GM21723 (cell line): ENCODE measurements at regions not wholly inside any gene's neighbourhood (a gene's known extent, or its start where the extent isn't known, plus 50 kb on each side); places are given as distances from the start of the nearest gene placed in this dataset.
"Not testable (repeated sequence)": the region's sequence is repeated elsewhere in the genome, so short reads cannot be mapped to it uniquely, and the experiment has no call there.

Experiments
- ATAC-seq: cut with Tn5 transposase; IDR thresholded peaks from one replicate; pipeline ENCODE4 v1.9.1; 2021; ENCODE audit warnings: mild to moderate bottlenecking, moderate library complexity; ENCODE audit not compliant: unreplicated experiment

DNA sequence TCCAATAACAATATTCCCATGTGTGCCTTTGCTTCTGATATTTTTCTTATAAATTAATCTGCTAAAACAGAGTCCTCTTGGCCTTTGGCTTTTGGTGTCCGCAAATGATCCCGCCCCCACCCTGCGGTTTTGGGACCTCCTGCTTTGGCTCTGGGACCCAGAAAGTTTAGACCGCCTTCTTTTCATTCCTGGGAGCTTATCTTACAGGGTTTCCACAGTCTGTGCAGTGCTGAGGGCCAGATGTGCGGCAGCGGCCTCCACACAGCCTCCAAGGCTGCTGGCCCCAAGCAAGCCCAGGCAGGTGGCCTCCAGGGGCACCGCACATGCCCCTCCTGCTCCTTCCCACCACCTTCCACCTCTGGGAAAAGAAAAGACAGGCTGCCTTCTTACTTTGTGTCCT is 191.5 kb downstream of the ERCC6L2 start:
- no peak for ATAC-seq

GRCh38 chr9:96065482-96066251 is 190.2 kb downstream of the ERCC6L2 start:
- no peak for ATAC-seq

DNA sequence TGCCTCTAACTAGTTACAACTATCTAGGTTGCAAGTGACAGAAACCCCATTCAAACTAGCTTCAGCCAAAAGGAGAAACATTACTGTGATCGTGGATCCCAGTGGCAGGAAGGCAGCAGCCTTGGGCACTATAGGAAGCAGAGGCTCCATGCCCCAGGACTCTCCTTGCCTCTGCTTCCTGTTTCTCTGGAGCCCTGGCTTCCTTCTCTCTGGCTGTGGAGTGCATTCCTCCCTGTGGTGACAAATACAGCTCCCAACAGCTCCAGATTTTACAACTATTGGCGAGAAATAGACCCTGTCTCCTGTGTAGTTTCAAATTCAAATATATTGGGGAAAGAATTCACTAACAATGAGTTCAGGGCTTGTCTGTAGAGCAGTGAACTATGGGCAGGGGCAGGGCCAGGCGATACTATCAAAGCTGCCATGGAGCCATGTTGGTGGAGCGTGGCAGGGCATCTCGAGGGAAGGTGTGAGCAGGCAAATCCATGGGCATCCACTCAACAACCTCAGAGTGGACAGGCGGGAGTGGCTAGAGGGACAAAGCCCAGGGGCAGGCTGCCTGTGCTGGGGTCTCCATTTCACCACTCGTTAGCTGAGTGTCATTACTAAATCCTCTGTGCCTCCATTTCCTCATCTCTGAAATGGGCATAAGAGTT is 189.5 kb downstream of the ERCC6L2 start:
- ATAC-seq = no peak

DNA sequence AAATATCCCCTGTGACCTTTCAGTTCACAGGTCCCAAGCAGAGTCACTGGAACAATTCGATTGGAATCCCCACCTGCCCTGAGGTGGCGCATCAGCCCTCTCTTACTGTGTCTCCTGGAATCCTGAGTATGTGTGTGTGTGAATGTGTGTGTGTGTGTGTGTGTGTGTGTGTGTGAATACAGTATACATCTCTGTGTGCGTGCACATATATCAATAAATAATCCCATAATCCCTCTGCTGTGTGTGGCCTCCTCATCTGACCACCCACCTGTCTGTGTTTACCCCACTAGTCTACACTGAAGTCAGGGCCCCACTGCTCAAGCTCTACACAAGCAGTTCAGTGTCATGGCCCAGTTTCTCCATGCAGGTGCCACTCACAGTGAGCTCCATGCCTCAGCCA is 187.4 kb downstream of the ERCC6L2 start:
- no peak for ATAC-seq

GRCh38 chr9:96062031-96062430 is 186.5 kb downstream of the ERCC6L2 start:
- ATAC-seq = no peak

- no peak for ATAC-seq
Measured at GRCh38 chr9:96061293-96061987, 185.9 kb downstream of the ERCC6L2 start.

DNA sequence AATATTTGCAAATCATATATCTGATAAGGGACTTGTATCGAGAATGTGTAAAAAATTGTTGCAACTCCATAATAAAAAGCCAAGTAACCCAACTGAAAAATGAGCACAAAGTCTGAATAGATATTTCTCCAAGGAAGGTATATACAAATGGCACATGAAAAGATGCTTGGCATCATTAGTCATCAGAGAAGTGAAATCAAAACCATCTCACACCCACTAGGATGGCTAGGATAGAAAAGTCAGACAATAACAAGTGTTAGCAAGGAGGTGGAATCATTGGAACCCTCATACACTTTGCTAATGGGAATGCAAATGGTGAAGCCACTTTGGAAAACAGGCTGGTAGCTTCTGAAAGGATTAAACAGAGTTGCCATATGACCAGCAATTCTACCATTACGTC is 182.7 kb downstream of the ERCC6L2 start:
- no peak for ATAC-seq

DNA sequence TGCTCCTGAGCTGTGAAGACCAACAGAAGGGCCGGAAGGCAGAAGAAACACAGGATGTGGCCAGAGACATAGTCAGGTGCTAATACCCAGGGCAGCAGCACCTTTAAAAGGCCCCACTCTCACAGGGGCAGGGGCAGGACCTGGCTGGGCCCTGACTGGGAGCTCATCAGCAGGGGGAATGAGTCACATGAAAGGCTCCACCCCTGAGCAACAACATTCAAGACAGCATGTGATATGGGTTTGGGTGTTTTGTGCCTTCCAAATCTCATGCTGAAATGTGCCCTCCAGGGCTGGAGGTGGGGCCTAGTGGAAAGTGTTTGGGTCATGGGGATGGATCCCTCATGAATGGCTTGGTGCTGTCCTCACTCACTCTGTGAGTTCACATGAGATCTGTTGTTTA is 181.7 kb downstream of the ERCC6L2 start:
- ATAC-seq = no peak

- ATAC-seq = no peak
Measured at GRCh38 chr9:96056226-96056625, 180.7 kb downstream of the ERCC6L2 start.

DNA sequence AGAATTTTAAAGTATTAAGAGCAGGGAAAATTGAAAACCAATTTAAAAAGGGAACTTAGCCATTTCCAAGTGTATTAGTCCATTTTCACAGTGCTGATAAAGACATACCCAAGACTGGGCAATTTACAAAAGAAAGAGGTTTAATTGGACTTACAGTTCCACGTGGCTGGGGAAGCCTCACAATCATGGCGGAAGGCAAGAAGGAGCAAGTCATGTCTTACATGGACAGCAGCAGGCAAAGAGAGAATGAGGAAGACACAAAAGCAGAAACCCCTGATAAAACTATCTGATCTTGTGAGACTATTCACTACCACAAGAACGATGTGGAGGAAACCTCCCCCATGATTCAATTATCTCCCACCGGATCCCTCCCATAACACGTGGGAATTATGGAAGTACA is 178.8 kb downstream of the ERCC6L2 start:
- not testable (repeated sequence) for ATAC-seq

DNA sequence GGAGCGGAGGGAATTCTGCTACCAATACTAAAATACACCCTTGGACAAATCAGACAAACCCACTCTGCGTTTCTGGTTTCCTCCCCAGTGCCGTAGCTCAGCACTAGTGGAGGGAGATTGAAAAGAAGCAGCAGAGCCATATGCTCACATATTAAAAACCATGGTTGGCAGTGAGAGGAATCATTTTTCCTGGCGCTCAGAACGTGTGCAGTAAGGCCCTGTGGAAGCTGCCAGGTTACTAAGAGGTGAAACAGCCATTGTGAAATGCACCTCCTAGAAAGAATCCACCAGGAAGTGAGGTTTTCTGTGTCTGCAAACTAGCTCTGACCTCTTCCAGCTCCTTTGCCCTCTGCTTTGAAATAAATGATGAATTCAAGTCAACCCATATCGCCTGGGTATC is 177.2 kb downstream of the ERCC6L2 start:
- no peak for ATAC-seq

DNA sequence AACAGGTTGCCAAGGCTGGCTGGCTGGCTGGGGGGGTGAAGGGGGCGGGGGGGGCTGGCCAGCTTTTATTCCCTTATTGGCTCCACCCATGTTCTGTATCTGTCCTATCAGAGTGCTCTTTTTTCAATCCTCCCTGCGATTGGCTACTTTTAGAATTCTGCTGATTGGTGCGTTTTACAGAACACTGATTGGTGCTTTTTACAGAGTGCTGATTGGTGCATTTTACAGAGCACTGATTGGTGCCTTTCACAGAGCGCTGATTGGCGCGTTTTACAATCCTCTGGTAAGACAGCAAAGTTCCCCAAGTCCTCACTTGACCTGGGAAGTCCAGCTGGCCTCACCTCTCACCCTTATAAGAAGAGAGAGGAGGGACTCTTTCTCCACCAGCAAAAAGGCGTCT is 175.9 kb downstream of the ERCC6L2 start:
- no peak for ATAC-seq

- ATAC-seq = no peak
Measured at GRCh38 chr9:96050861-96051155, 175.3 kb downstream of the ERCC6L2 start.

GRCh38 chr9:96050048-96050860 is 174.8 kb downstream of the ERCC6L2 start:
- ATAC-seq = no peak

DNA sequence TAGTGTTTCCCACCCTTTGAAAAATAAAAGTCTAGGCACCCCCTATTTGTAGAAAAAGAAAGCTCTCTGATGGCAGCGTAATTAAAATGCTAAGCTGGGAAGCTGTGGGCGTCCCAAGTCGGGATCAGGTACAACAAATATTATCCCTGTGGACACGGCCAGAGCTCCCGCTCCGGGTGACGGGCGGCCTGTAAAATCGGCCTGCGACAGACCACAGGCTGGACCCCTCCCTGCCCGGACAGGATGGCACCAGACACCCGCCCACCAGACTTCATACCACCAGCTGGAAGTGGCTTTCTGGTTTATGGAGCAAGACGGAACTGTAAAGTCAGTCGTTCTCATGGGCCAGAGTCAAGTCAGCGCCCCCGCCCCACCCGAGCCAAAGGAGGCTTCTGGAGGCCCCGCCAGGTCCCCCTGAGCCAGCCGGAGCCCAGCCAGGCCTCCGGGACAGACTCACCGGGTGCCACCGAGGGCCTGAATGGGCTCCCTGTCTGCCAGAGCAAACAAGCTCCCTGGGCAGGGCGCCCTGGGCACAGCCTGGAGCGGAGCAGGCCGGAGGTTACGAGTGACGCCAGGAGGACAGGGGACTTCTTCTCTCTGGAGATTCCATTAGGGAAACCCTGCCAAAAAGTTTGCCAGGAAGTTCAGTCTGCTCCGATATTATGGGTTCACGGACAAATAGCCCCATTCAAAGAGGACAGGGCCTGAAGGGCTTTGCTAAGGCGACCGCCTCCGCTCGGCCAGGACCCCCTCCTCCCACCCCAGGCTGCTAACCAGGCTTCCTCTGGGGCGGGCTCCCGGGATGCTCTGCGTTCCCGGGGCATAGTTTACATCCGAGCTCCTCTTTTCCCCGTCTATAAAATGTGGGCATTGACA is 173.7 kb downstream of the ERCC6L2 start:
- no peak for ATAC-seq

DNA sequence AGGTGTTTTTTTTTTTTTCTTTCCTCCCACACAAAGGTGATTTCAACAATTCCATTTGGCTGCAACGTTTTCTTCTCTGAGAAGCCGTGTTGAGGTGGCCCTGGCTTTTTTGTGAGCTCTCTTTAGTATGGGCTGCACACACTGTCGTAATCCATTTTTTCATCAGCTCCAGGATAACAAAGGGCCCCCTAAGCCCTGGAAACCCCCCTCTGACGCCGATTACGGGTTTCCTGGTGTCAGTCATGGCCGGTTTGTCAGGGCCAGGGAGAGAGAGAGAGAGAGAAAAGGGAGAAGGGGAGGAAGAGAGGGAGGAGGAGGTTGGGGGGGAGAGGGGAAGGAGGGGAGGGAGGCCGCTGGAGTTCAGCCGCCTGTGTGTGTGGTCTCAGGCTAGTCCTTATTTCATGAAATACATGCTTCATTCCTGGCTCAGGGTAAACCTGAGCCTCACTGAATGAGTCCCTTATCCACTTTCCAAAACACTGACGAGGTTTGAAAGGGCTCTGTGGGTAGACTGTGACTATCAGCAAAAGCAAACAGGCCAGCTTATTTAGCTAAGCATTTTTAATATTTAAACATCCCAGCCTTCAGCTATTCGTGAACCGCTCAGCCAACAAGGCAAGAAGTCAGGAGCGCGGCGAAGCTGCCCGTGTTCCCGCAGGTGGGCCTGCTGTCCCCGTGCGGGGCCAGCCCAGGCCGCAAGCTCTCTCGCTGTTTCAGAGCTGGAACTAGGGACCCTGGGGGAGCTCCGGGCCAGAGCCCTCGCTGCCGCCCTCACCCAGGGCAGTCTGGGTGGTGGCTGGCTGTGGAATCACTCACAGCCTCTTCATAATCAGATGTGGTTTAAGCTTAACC is 172.8 kb downstream of the ERCC6L2 start:
- no peak for ATAC-seq

GRCh38 chr9:96047741-96048103 is 172.2 kb downstream of the ERCC6L2 start:
- ATAC-seq = no peak

GRCh38 chr9:96047116-96047639 is 171.7 kb downstream of the ERCC6L2 start:
- ATAC-seq = no peak

- ATAC-seq = no peak
Measured at GRCh38 chr9:96045811-96046210, 170.3 kb downstream of the ERCC6L2 start.
